Hepatocyte (in vitro differentiated cells): ENCODE measurements at regions not wholly inside any gene's neighbourhood (a gene's known extent, or its start where the extent isn't known, plus 50 kb on each side); places are given as distances from the start of the nearest gene placed in this dataset.

Experiments used
- DNase-seq: peaks from one replicate; pipeline ENCODE4 v3.0.0-alpha.2; 2016; ENCODE audit warnings: low spot score
- H2AFZ ChIP-seq: fragments of 200-600 bp; sonication (generic); 2 replicates; pipeline ENCODE4 v1.6.0; 2016; ENCODE audit warnings: antibody characterized with exemption, mild to moderate bottlenecking
- H3K27ac ChIP-seq: fragments of 200-600 bp; sonication (generic); 2 replicates; pipeline ENCODE4 v1.5.1; 2016; ENCODE audit warnings: mild to moderate bottlenecking
- H3K27me3 ChIP-seq: fragments of 200-600 bp; sonication (generic); 2 replicates; pipeline ENCODE4 v1.6.1; 2016
- H3K36me3 ChIP-seq: fragments of 200-600 bp; sonication (generic); replicated peaks from 2 replicates; pipeline ENCODE4 v1.5.1; 2016; ENCODE audit warnings: low read depth; ENCODE audit not compliant: insufficient read depth
- H3K4me1 ChIP-seq: fragments of 200-600 bp; sonication (generic); 2 replicates; pipeline ENCODE4 v1.5.1; 2016; ENCODE audit warnings: mild to moderate bottlenecking, moderate library complexity; ENCODE audit not compliant: insufficient read depth
- H3K4me2 ChIP-seq: fragments of 200-600 bp; sonication (generic); 2 replicates; pipeline ENCODE4 v1.6.0; 2016
- H3K4me3 ChIP-seq: fragments of 200-600 bp; sonication (generic); 2 replicates; pipeline ENCODE4 v1.5.1; 2016; ENCODE audit warnings: mild to moderate bottlenecking
- H3K79me2 ChIP-seq: fragments of 200-600 bp; sonication (generic); 2 replicates; pipeline ENCODE4 v1.6.0; 2017; ENCODE audit warnings: mild to moderate bottlenecking
- H3K9me2 ChIP-seq: fragments of 200-600 bp; sonication (generic); replicated peaks from 2 replicates; pipeline ENCODE4 v1.6.0; 2017; ENCODE audit warnings: mild to moderate bottlenecking; ENCODE audit not compliant: insufficient read depth
- H3K9me3 ChIP-seq: fragments of 200-600 bp; sonication (generic); 2 replicates; pipeline ENCODE4 v1.5.1; 2016; ENCODE audit warnings: low read depth, mild to moderate bottlenecking
- H4K20me1 ChIP-seq: fragments of 200-600 bp; sonication (generic); 2 replicates; pipeline ENCODE4 v1.6.0; 2016; ENCODE audit warnings: mild to moderate bottlenecking; ENCODE audit not compliant: insufficient read depth, poor library complexity, severe bottlenecking
- EZH2 ChIP-seq: fragments of 200-600 bp; sonication (generic); IDR thresholded peaks from 2 replicates; pipeline ENCODE4 v1.6.1; 2016; ENCODE audit warnings: antibody characterized with exemption, mild to moderate bottlenecking, borderline replicate concordance
- EZH2phosphoT487 ChIP-seq: fragments of 200-600 bp; sonication (generic); IDR thresholded peaks from one replicate; pipeline ENCODE4 v1.6.1; 2018; ENCODE audit warnings: antibody characterized with exemption, mild to moderate bottlenecking, low read depth, moderate library complexity; ENCODE audit not compliant: unreplicated experiment, severe bottlenecking
- WGBS: methylation state at CpG from one replicate; pipeline ENCODE4 v1.1.6; 2016; ENCODE audit warnings: low lambda C conversion rate; ENCODE audit errors: missing lambda C conversion rate; 5-methylcytosine and 5-hydroxymethylcytosine counted together
- TF ChIP-seq, protein P1 (sequence below): fragments of 200-600 bp; sonication (generic); IDR thresholded peaks from 2 replicates; pipeline ENCODE4 v1.5.1; 2016; ENCODE audit warnings: antibody characterized with exemption, mild to moderate bottlenecking; ENCODE audit not compliant: poor library complexity

DNA sequence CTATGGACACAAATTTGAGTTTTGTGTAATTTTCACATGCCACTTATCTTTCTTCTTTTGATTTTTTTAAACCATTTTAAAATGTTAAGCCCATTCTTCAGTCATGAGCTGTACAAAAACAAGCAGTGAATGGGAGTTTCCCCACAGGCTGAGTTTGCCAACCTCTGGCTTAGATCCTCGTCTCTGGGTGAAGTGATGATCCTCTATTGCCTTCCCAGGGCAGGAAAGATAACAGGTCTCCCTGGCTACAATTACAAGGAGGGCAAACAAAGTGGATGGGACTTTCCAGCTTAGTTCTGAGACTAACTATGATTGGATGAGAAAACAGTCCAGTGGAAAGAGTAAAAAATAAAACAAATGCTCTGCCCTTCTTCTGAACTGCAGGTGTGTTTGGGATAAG, 203.7 kb downstream of the SPTSSA start:
- Histone ChIP-seq H2AFZ (no peak overlapping the region), H4K20me1 (no peaks in the 10 kb centered on the region), H3K79me2 (no peaks in the 10 kb centered on the region), H3K4me2 (no peak overlapping the region), H3K9me3 (no peaks in the 10 kb centered on the region), H3K27me3 (no peaks in the 10 kb centered on the region), H3K4me1 (no peaks in the 10 kb centered on the region), H3K36me3 (no peaks in the 10 kb centered on the region), H3K27ac (peak overlapping the region; percentile 33), H3K4me3 (no peak overlapping the region), H3K9me2 (no peaks in the 10 kb centered on the region)
- WGBS = 30% methylated on average over 1 of the region's 1 CpG
- TF ChIP-seq EZH2 (no peak), EZH2phosphoT487 (no peak)
- TF ChIP-seq, protein P1, sequence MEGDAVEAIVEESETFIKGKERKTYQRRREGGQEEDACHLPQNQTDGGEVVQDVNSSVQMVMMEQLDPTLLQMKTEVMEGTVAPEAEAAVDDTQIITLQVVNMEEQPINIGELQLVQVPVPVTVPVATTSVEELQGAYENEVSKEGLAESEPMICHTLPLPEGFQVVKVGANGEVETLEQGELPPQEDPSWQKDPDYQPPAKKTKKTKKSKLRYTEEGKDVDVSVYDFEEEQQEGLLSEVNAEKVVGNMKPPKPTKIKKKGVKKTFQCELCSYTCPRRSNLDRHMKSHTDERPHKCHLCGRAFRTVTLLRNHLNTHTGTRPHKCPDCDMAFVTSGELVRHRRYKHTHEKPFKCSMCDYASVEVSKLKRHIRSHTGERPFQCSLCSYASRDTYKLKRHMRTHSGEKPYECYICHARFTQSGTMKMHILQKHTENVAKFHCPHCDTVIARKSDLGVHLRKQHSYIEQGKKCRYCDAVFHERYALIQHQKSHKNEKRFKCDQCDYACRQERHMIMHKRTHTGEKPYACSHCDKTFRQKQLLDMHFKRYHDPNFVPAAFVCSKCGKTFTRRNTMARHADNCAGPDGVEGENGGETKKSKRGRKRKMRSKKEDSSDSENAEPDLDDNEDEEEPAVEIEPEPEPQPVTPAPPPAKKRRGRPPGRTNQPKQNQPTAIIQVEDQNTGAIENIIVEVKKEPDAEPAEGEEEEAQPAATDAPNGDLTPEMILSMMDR = no peak
- DNase-seq = peak; percentile 59

DNA sequence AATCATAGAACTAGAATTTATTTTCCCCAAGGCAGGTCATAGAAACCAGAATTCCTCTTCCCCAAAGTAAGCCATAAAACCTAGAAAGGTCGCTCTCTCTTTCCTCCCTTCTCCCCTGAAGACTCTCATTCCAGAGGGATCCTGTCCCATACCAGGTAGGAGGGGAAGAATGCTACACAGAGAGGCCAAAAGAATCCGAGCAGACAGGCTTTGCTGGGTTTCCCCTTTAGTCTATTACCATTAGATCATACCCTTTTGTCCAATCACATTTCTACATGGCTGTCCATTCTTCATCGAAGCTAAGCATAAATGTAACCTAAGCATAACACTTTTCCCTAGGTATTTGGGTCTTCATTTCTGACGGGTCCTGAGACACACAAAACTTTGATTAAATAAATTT, 204.5 kb downstream of the SPTSSA start:
- DNase-seq = no peak
- Histone ChIP-seq H3K9me2 (no peaks in the 10 kb centered on the region), H3K27me3 (no peaks in the 10 kb centered on the region), H3K79me2 (no peaks in the 10 kb centered on the region), H3K9me3 (no peaks in the 10 kb centered on the region), H3K4me1 (no peaks in the 10 kb centered on the region), H3K27ac (peak overlapping the region; percentile 33), H3K4me2 (no peak overlapping the region), H2AFZ (no peak overlapping the region), H3K36me3 (no peaks in the 10 kb centered on the region), H3K4me3 (no peak overlapping the region), H4K20me1 (no peaks in the 10 kb centered on the region)
- WGBS = 76% methylated on average over 4 of the region's 4 CpGs
- TF ChIP-seq EZH2phosphoT487 (no peak), EZH2 (no peak)
- TF ChIP-seq, protein P1 = no peak

DNA sequence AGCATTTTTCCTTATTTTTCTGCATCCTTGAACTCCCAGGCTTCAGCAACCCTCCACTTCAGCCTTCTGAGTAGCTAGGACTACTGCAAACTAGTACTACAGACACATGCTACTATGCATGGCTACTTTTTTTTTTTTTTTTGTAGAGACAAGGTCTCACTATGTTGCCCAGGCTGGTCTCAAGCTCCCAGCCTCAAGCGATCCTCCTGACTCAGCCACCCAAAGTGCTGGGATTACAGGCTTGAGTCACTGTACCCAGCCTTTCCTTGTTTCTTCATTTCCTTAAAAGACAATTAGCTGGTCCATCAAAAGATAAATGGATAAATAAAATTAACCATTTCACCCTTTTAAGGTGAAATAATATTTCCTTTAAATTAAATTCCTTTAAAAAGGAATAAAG, 205.8 kb downstream of the SPTSSA start:
- H3K36me3 ChIP-seq = no peaks in the 10 kb centered on the region

More for the DNA sequence above, 205.8 kb downstream of the SPTSSA start:
- DNase-seq = no peak
- H2AFZ ChIP-seq = no peak overlapping the region
- 74% methylated on average over 1 of the region's 1 CpG for WGBS
- no peaks in the 10 kb centered on the region for H3K27me3 ChIP-seq
- no peaks in the 10 kb centered on the region for H3K9me2 ChIP-seq
- H3K4me2 ChIP-seq = no peak overlapping the region
- H3K4me1 ChIP-seq = no peaks in the 10 kb centered on the region
- TF ChIP-seq, protein P1 = no peak
- no peak for TF ChIP-seq EZH2phosphoT487
- no peak for TF ChIP-seq EZH2
- H3K9me3 ChIP-seq = no peaks in the 10 kb centered on the region
- no peak overlapping the region for H3K4me3 ChIP-seq
- H3K79me2 ChIP-seq = no peaks in the 10 kb centered on the region
- no peaks in the 10 kb centered on the region for H4K20me1 ChIP-seq
- no peak overlapping the region for H3K27ac ChIP-seq
